Astrocyte of the hippocampus (primary cell): ENCODE measurements at regions not wholly inside any gene's neighbourhood (a gene's known extent, or its start where the extent isn't known, plus 50 kb on each side); places are given as distances from the start of the nearest gene placed in this dataset.
A peak's percentile ranks its signal among the peaks of the same experiment; 100 is the strongest.

Experiments
- DNase-seq: peaks from one replicate; pipeline ENCODE4 v3.0.0; 2011; ENCODE audit warnings: low read depth, low spot score

DNA sequence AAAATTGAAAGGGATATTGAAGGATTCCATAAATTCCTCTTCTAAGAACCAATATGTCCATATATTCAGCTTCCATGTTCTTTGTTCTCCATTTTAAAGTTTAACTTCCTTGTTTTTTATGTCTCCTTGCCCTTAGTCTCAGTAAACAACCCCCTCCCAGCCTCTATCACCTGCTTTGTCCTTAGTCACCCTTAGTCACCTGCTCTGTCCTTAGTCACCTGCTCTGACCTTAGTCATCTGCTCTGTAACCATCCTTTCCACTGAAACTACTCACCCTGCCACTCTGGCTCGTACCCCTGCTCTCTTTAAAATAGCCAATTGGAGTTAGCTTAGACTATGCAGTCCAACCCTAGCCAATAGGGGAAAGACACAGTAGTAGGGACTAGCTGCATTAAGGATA lies 136.2 kb upstream of the TMEM106B start:
- no peak for DNase-seq

DNA sequence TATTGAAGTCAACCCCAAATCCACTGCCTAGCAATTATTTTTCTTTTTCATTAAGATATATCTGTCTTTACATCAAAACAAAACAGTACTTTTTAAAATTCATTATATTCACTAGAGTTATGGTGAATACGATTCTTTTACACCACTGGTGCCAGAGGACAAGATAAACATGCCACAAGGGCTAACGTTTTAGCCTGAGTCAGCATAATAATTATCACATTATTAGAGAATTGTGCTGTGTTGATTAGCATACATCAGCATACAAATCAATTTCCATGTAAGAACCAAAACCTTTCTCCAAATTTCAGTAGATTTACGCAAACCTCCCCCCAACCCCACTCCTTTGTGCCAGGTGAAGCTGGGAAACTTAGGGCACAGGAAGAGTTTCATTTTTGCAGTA lies 131.1 kb upstream of the TMEM106B start:
- DNase-seq, result no peak

DNA sequence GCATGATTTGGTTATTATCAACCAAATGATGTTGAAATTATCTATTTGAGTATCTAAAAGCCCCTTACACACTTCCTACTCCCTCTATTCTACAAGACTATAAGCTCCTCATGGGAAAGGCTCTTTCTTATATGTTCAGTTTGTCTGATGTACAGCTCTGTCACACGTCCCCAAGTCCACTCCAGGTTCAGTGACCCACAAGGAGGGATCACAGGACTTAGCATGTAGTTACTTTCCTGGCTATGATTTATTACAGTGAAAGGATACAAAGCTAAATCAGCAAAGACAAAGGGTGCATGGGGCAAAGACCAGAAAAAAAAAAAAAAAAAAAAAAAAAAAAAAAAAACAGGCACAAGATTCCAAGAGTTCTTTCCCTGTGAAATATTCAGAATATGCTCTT lies 125.6 kb upstream of the TMEM106B start:
- no peak for DNase-seq

DNA sequence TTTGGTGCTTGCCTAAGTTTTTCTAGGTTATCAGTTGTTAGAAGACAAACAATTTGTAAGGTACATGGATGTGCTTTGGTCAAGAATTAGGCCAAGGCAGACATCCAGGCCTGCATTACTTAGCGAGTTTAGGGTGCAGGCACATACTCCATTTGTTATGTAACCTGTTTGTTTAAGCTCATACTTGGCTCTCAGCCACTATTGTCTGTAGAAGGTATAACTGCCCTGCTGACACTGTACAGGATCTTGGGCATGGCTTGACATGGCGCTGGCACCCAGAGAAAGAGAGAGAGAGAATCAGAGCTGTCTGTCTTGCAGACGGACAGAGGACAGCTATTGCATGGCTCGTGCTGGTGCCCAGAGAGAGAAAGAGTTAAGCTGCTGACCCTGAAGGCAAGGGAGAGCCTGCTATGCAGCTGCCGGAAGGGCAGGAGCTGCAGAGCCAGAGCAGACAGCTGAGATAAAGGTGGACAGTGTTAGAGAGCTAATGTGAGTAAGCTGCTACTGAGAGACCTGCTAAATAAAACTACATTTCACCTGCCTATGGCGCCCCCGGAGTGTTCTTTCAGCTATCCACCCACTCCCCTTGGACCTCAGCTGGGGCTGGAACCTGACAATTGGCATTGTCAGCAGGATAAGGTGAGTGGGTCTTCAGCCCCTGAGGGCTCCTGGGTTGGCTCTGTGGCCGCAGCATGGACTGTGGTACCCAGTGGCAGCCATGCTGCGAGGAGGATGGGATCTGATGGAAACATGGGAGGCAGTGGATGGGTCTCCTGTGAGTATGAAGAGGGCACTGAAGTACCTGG lies 120.9 kb upstream of the TMEM106B start:
- no peak for DNase-seq

DNA sequence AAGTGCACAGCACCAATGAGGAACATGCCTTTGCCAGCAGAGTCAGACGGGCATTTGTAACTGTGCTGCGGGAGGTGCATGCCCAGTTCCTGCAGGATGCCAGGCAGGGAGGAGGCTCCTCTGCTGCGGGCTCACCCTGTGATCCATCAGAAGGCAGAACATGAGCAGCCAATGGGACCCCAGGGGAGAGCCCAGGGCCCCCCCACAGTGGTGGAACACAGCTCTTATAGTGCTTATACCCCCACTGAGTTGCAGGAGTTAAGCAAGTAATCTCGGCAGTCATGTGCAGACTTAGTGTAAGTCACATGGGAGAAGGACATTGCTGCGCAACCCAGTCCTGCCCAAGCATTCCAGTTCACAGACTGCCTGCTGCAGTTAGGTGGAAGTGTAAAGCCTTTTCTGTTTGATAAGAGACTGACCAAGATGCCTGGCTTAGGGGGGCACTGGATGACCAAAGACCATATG lies 120.3 kb upstream of the TMEM106B start:
- DNase-seq, result no peak

DNA sequence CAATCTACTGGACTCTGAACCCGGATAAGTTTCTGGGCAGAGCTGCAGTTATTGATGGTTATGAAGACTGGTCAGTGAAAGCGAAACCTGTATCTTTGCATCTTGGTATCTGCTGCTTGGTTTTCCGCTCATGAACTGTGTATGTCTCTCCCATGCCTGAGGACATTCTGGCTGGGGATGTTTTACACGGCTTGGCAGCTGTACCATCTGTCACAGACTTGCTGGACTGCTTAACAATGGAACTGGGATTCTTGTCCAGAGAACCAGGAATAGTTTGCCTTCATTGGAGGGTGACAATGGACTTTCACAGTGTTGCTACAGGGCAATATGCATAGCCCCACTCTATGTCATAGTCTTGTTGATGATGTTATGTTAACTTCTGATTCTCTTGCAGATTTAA lies 119.9 kb upstream of the TMEM106B start:
- DNase-seq, result no peak

DNA sequence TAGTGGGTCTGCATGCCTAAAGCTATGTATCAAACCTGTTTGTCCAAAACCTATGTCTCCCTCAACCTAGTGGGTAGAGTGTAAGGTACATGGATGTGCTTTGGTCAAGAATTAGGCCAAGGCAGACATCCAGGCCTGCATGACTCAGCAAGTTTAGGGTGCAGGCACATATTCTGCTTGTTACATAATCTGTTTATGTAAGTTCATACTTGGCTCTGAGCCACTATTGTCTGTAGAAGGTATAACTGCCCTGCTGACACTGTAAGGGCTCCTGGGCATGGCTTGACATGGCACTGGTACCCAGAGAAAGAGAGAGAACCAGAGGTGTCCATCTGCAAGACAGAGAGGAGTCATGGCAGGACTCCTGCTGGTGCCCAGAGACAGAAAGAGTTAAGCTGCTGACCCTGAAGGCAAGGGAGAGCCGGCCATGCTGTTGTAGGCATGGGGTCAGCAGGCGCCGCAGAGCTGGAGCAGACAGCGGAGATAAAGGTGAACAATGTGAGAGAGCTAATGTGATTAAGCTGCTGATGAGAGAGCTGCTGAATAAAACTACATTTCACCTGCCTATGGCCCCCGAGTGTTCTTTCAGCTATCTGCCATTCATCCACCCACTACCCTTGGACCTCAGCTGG lies 118.5 kb upstream of the TMEM106B start:
- DNase-seq, result no peak

DNA sequence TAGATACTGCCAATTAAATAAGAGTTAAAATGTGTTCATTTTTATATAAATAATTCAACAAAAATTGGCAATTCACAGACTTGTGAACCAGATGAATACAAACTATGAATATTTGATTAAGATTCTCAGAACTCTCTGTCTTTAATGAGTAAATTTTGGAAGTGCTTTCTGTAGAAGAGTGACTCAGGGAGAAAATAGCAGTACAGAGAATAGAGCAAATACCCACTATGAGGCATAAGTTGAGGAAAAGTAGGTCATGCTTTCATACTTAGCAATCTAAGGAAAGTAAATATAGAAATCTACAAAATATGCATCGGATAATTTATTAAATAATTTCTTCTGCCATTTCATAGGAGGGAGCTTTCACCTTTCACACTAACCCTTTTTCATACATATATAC lies 117.7 kb upstream of the TMEM106B start:
- no peak for DNase-seq

DNA sequence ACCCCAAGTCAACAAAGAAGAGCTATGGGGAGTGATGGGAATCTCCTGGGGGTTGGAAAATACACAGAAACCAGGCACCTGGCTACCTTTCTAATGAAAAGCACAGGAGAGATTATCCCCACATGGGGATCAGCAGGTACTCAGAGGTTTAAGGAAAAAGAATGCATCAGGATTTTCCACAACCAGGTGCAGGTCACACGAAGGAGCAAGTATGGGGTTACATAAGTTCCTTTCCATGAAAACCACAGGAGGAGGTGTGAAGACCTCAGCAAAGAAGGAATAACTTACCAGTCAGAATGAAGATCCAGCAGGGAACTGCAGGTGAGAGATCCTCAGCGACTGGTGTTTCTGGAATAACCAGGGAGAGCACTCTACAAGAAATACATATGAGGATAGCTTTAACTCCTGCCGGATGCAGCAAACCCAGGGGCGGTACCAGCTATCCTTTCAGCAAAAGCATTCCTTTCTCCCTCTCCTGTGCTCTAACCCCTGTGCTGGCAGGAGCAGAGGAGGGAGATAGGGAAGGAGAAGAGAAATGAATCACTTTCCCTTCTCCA lies 116.7 kb upstream of the TMEM106B start:
- DNase-seq, result peak; percentile 31

DNA sequence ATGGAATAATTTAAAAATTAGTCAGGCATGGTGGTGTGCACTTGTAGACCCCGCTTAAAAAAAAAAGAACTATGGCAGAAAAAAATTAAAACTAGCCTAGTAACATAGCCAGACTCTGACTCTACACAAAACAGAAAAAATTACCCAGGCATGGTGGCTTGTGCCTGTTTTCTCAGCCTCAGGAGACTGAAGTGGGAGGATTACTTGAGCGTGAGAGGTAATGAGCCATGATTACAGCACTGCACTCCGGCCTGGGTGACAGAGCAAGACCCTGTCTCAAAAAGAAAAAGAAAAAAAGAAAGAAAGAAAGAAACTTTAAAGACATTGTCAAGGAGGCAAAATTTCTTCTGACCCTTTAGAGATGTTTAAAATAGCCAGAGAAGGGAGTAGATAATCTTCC lies 109.0 kb upstream of the TMEM106B start:
- DNase-seq, result no peak

DNA sequence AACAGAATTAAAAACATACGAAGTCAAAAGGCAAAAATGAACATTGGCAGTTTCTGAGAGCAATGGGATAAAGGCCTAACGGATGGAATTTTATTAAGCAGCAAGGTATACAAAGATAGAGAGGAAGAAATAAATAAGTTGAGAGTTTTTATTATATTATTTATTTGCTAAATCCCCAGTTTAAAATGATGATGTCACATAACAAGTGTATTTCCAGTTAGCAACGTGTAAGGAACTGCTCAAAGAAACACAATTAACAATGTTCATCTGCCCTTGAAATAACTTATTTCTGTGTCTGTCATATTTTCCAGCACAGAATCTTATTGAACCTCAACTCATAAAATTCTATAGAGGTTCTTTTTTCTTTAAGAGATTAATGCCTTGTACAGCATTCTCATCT lies 108.6 kb upstream of the TMEM106B start:
- DNase-seq, result no peak

DNA sequence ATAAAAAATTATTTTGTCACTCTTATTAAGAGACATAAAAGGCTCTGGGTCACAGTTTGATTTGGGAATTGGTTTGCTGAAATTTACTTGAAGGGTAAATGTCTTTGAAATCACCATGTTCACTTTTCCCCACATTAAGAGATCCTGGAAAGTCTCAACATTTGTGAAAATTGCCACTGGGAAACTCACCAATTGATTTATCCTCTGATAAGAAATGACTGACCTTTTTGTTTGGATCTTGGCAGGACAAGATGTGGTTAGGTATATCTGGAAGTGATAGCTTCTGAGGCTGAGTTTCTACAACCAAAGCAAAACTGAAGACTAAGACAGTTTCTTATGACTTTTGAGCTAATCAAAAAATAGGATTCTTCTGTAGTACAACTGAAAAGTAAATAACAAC lies 107.1 kb upstream of the TMEM106B start:
- DNase-seq, result peak; percentile 28

DNA sequence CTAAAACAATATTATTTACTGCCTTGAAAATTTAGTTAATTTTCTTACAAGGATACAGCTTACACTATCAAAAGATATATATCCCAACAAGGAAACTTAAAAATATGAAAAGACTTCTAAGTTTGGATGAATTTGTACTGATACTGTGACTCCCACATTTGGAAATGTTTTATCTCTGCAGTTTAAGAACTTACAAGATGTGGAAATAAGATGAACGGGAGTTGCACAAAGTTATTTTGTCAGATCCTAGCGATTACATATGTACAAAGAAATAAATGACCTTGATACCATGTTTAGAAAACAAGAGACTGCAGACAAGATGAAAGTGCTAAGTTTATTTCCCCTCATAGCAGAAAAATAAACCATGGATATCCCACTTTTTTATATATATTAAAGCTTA lies 103.7 kb upstream of the TMEM106B start:
- DNase-seq, result no peak

DNA sequence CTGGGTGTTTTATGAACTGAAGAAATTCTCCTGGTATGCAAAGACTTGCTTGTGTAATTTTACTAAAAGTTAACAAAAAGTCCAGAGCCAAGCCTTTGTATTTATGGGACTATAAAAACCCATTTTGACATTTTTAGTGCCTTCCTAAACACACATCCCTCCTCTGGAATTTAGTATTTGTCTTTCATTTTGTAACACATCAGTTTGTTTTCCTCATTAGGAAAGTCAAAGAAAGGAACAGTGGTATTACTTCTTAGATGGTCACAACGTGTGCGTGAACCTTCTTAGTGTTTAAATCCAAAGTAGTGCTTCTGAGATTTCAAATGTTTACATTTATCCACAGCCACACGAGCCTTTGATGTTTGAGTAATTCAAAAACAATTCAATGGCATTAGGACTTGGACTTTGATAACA lies 103.2 kb upstream of the TMEM106B start:
- DNase-seq, result no peak

DNA sequence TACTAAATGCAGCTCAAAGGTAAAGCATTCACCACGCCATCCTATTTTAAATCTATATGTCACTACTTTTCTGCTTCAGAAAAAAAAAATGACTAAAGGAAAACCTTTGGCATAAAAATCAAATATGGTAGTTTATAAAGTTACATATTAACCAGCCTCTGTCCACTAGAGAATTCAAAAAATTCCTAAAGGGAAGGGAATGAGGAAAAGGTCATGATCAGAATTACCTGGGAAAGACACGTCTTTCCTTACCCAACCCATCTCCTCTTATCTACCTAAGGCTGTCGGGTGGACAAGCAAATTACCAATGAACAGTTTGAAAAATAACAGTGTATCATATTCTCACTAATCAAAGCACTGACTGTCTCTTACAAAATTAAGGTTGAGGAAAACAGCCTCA lies 100.7 kb upstream of the TMEM106B start:
- DNase-seq, result no peak

DNA sequence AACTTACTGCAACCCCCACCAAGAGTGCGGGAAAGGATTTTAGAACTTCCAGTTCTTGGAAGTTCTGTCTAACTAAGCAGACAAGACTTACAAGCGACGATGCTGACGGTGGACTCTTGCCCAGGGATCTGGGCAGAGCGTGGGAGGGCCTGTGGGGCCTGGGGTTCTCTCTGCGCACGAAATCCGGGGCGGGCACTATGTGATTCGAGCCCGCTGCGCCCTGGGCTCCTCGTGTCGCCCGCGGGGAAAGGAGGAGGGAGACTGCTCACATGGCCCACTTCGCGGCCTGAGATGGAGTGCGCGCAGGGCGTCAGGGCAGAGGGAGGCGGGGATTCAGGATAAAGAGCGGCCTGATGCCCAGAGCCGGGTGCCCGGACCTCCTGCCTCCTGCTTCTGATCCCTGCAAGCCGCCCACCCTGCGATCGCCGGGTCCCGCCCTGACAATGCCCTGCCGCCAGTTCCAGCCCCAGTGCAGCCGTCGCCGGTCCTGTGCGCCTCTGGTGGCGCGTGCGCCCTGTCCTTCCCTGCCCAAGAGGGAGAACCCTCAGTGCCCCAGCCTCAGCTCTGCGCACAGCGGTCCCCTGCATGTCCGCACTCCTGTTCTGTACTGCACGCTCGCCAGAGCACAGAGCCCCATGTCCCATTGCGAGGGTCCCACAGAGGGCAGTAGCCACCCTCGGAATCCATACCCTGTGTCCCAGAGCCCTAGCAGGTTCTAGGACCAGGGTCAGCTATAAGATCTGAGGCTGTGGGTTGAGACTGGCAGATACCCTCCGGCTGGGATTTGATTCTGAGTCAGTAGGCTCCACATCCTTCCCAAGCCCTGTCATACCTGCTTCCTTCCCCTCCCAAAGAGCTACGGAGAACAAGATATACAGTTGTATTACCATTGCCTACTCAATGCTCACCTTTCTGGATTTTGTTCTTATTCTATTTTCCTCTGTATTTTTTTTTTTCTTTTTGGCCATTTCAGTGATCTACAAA lies 99.4 kb upstream of the TMEM106B start:
- DNase-seq, result peak; percentile 70

DNA sequence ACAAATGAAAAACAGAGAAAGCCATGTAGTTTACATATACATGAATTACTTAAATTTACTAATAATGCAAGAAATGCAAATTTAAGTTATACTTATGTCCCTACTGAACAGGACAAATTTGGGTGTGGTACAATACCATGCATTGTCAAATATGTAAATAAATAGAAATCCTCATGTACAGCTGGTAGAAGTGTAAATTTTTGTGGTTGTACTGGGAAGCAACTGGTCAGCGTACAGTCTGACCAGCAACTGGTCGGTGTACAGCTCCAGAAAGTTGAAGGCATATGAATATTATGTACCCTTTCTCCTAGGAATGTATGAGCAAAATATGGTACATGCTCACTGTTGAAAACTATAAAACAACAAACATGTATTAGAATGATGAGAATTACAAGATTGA lies 93.9 kb upstream of the TMEM106B start:
- DNase-seq, result no peak

DNA sequence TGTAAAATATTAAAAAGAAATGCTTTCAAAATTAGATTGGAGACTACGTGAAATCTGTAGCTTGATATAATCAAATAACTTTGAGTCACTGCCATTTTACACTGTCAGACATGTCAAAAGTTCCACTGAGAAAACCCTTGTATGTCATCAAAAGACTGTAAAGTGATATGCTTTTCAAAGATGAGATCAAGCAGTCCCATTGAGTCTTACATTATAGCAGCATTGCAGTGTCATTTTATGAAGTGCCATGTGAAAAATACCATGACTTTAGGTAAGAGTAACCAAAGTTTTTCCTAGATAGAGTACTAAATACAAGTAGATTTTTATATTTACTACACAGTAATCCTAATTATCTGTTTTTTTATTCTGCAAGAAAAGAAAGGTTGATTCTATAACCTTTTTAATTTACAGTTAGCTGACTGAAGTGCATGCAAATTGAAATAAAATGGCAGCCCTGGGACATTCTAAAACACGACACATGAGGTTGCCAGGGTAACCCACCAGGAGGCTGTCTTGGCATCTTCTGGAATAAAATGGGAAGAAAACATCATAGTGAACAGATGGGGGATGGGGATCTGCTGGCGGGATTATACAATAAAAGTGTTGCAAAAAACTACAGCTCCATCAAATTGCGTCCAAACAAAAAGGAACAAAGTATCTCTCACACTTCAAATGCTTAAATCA lies 91.3 kb upstream of the TMEM106B start:
- no peak for DNase-seq

DNA sequence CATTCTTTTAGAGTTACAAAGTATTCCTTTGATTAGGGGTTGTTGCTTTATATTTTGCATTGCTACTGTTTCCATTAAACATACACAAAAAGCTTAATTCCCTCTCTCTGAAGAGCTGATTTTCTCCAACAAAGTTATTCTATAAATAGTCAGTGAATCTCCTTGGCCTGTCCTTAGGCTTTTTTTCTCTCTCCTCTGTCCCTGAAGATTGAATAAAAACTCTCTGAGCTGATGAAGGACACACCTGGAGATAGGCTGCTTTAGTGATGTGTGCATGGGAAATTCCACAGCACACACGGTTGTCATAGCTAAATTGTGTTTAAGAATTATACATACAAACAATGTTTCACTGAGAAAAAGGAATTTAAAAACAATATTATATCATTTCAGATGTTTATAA lies 90.5 kb upstream of the TMEM106B start:
- no peak for DNase-seq

DNA sequence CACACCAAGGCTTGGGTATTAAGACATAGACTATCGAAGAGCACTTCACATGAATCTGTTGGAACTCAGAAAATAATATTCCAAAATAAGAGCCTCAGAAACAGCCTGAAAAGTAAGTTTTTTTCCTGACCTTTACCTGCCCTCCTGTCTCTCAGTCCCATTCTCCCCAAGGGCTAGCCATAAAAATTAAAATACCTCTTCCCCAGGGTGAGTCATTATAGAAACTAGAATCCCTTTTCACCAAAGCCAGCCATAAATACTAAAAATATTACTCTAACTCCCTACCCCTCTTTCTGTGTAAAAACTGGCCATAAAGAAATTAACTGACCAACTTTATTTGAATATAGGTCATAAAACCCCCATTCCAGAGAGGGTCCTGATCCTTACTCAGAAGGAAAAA lies 87.9 kb upstream of the TMEM106B start:
- DNase-seq, result no peak

DNA sequence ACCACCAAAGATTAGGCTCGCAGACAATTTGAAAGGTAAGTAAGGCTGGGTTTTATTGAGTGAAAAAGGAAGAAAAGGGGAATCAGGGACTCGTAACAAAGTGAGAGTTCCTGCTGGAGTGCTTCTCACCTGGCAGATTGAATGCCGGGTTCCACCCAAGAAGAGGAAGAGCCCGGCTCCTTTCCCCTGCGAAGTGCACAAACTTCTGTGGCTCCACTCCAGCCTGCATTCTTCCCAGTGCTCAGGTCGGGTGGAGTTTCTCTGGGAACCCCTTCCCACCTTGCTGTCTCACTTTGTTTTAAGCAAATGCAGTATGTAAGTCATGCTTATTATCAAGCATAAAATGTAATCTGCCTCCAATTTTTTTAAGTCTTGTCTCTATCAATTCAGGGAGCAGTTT lies 87.1 kb upstream of the TMEM106B start:
- DNase-seq, result no peak
